ENCODE measurements at regions not wholly inside any gene's neighbourhood (a gene's known extent, or its start where the extent isn't known, plus 50 kb on each side); places are given as distances from the start of the nearest gene placed in this dataset.
"Not testable (repeated sequence)": the region's sequence is repeated elsewhere in the genome, so short reads cannot be mapped to it uniquely, and the experiment has no call there.

DNA sequence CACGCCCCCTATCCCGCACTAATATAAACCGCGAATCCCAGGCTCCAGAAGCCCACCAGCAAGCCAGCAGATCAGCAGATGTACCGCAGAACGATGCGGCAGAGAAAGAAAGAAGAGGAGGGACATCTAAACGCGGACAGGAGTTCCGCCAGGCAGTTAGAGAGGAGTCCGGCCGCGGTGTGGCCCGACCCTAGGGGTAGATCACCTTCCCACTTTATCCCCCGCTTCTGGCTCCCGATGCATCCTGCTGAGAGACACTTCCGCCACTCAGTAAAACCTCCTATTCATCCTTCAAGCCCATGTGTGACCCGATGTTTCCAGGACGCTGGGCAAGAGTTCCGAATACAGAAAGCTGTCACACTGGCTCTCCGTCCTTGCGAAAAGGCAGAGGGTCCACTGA, 1046.8 kb downstream of the SLITRK5 start:
- DNase-seq = no peak

GRCh38 chr13:88718781-88719180, 1047.6 kb downstream of the SLITRK5 start:
- DNase-seq = no peak

DNA sequence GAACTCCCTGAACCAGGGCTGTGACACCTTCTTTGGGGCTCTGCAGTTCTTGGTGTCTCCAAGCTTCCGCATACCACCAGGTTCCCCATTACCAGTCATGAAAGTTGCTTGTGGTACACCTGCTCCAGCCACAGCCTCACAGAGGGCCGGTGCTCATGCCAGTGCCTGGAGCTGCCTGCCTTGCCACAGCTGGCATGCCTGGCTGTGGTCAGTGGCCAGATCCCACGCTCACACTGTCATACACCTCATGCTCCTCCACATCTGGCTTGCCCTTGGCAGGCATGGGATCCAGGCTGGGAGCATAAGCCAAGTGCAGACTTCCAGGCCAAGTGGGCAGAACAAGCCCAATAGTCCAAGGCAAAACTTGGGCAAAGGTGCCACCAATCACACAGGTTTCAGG, 1054.9 kb downstream of the SLITRK5 start:
- DNase-seq = no peak

DNA sequence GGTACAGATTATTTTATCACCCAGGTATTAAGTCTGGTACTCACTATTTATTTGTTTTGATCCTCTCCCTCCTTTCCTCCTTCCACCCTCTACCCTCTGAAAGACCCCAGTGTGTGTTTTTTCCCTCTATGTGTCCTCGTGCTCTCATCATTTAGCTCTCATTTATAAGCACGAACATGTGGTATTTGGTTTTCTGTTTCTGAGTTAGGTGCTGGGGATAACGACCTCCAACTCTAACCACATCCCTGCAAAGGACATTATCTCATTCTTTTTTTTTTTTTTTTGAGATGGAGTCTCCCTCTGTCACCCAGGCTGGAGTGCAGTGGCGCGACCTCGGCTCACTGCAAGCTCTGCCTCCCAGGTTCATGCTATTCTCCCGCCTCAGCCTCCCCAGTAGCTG, 1056.1 kb downstream of the SLITRK5 start:
- not testable (repeated sequence) for DNase-seq

DNA sequence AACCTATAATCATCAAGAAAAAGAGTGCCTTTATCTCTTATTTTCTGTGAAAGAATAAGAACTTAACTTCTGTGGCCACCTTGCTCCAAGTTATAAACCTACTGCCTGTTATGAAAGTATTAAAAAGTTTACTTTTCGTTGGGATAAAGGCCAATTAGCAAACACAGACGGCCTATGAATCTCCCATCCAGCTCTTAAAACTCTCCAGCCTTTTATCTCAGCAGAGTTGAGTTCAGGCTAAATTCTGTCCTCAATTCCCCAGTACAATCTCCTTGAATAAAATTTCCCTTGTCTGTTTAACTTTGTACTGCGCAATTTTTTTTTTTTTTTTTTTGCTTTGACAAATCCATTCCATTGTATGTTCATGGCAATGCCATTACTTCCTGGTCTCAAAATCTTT, 1058.4 kb downstream of the SLITRK5 start:
- DNase-seq = no peak

DNA sequence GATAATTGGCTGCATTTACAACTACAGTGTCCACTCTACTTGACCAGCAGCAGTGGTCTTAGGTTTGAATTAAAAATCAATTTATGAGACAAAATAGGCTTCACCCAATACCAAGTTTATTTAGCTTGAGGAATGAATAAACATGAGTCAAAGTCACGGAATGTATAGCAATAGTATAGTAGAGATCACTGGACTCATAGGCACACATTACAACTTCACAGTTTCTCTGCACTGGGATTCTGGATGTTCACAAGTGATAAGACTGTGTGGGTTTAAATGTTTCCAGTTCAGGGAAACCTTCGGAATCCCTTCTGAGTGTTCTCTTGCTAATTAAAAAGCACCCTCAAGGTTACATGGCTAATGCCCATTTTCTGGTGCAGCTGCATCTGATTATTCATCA, 1064.9 kb downstream of the SLITRK5 start:
- DNase-seq = no peak

GRCh38 chr13:88739195-88739594, 1068.0 kb downstream of the SLITRK5 start:
- no peak for DNase-seq

DNA sequence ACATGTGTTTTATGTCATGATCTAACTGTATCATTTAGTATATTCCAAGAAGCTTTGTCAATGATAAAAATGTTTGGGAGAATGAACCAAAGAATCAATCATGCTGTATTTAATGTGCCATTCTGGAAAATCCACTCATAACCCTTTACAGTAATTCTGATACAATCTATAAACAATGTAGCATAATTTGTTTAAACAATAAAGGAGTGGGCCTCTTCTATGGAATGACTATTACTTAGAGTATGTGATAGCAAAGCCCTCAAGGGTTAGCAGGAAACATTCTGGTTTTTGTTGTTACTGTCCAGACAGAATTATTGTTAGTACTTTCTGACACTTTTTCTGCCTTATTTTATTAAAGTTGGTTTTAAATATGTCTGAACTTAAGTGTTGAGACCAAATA, 1073.1 kb downstream of the SLITRK5 start:
- DNase-seq = no peak

DNA sequence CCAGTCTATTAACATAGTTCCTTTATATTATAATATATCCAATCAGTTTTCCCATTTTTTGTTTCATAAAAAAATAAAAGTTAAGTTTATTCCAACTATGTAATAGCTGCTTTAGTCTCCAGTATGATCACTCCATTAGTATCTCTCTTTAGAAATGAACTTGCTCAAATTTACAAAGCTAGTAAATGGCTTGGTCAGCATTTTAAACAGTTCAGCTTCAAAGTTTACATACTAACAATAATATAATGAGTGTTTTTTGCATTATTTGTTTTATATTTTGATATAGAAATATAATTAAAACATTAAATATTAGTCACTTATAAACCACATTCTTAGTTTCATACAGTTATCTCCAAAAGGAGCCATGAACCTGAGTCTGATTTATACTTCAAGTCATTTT, 1073.8 kb downstream of the SLITRK5 start:
- DNase-seq = no peak

DNA sequence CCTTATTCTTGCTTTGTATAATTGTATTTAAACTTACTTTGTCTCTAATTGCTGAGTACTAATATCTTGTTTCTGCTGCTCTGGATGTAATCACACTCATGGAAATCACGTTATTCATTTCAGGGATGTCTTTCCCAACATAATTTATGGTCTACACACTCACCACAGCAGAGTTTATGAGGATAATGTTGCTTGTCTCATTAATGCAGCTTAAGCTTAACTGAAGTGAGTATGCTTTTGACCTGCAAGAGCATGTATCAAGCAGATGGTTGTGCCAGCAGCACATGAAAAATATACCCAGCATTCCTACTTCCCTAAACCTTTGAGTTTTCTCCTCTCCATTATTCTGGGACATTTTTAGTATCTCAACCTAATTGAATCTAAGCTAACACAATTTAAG, 1080.9 kb downstream of the SLITRK5 start:
- no peak for DNase-seq

DNA sequence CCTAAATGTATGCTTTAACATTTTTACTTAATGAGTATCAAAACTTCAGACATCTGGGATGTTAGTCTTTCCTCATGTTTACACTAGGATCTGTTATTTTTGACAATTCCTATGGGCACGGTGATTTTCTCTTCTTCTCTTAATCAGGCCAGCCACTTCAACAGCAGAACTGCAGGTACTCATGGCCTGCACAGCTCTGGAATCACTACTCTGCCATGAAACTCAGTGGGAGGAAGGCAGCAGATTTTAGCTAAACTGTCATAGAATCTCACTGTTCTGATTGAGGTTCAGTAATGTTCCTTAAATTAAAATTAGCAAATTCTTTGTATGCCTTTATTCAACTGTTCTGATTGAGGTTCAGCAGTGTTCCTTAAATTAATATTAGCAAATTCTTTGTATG, 1083.0 kb downstream of the SLITRK5 start:
- DNase-seq = no peak

GRCh38 chr13:88761145-88761544, 1090.0 kb downstream of the SLITRK5 start:
- no peak for DNase-seq

- DNase-seq = no peak
Measured at GRCh38 chr13:88764103-88764502, 1092.9 kb downstream of the SLITRK5 start.

DNA sequence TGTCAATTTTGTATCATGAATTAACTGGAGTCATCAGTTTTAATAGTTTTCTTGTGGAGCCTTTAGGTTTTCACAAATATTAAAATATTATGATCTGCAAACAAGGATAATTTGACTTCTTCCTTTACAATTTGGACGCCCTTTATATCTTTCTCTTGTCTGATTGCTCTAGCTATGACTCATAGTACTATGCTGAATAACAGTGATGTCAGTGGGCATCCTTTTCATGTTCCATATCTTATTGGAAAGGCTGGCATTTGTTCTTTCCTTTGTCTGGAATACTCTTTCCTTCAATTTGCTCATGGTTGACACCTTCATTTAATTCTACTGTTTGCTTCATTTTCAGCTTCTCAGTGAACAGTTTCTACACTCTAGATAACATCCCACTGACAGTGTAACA, 1129.3 kb downstream of the SLITRK5 start:
- DNase-seq = no peak

GRCh38 chr13:88801361-88801760, 1130.2 kb downstream of the SLITRK5 start:
- no peak for DNase-seq

GRCh38 chr13:88802886-88803285, 1131.7 kb downstream of the SLITRK5 start:
- DNase-seq = no peak

GRCh38 chr13:88806438-88806837, 1135.3 kb downstream of the SLITRK5 start:
- no peak for DNase-seq

DNA sequence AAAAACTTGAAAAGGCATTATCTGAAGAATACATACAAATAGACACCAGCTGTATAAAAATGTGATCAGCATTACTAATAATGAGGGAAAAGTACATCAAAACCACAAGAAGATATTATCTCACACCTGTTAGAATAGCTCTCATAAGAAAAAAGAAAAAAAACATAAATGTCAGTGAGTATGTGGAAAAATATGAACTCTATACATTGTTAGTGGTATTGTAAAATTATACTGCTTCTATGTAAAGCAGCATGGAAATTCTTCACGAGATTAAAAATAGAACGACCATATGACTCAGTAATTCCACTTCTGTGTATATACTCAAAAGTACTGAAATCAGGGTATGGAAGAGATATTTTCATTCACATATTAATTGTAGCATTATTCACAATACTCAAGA, 1146.4 kb downstream of the SLITRK5 start:
- no peak for DNase-seq

GRCh38 chr13:88823114-88823513, 1151.9 kb downstream of the SLITRK5 start:
- no peak for DNase-seq

DNA sequence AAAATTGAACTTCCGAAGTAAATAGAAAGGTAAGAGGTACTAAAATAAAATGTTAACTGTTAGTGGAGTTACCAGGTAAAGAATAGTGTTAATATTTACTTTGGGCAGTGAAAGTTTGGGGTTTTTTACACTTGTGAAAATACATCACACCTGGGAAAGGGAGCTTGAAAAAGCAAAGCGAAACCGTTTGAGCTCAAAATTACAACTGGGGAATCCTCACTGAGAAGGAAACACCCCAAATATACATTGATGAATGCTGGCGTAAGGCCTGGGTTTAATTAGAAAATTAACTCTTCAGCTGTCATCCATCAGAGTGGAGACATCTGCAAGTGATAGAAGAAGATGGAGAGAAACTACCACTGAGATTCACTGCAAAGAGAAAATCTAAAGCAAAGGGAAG, 1153.0 kb downstream of the SLITRK5 start:
- DNase-seq = no peak

- no peak for DNase-seq
Measured at GRCh38 chr13:88840085-88840484, 1168.9 kb downstream of the SLITRK5 start.

GRCh38 chr13:88852293-88852692, 1181.1 kb downstream of the SLITRK5 start:
- not testable (repeated sequence) for DNase-seq

- no peak for DNase-seq
Measured at GRCh38 chr13:88857256-88857655, 1186.1 kb downstream of the SLITRK5 start.

DNA sequence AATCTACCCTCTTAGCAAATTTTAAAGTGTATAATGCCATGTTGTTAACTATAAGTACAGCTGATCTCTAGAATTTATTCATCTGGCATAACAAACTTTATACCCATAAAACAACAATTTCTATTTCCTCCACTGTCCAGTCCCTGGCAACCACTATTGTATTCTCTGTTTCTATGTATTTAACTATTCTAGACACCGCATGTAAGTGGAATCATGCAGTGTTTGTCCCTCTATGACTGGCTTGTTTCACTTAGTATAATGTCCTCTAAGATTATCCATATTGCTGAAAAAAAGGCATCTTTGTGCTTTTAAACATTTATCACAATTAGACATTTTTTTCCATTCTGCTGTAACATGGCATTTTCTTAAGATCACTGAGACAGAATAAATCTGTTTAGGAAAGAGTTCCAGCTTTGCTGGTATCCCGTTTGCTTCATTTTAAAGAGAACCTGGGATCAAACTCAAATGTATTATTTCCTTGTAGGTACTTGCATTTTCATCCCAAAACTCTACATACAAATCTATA, 1191.0 kb downstream of the SLITRK5 start:
- no peak for DNase-seq

GRCh38 chr13:88863116-88863515, 1191.9 kb downstream of the SLITRK5 start:
- DNase-seq = no peak
